GM12873 (cell line): ENCODE measurements at regions not wholly inside any gene's neighbourhood (a gene's known extent, or its start where the extent isn't known, plus 50 kb on each side); places are given as distances from the start of the nearest gene placed in this dataset.

Source experiments
- TF ChIP-seq, protein P1 (sequence below): IDR thresholded peaks from 2 replicates; pipeline ENCODE4 v1.5.1; 2012; ENCODE audit warnings: low read depth, mild to moderate bottlenecking, moderate library complexity, low read length, control low read depth; ENCODE audit not compliant: insufficient read depth; ENCODE audit errors: missing control alignments

DNA sequence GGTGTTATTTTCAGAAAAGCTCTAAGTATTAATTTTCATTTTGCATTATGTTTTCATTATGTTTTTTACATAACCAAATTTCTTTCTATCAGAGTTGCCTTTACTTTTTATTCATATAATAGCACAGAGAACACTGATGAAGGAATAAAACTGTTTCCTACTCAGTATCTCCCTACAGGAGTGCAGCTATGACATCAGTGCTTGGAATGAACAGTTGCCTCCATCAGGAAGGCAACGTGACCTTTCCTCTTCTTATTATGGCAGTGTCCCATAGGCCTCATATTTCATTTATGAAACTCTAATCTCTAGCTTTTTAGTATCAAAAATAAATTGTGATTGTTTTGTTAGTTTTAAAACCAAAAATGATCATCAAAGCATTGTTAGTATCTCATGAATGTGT is 712.8 kb downstream of the CD109 start:
- TF ChIP-seq, protein P1, sequence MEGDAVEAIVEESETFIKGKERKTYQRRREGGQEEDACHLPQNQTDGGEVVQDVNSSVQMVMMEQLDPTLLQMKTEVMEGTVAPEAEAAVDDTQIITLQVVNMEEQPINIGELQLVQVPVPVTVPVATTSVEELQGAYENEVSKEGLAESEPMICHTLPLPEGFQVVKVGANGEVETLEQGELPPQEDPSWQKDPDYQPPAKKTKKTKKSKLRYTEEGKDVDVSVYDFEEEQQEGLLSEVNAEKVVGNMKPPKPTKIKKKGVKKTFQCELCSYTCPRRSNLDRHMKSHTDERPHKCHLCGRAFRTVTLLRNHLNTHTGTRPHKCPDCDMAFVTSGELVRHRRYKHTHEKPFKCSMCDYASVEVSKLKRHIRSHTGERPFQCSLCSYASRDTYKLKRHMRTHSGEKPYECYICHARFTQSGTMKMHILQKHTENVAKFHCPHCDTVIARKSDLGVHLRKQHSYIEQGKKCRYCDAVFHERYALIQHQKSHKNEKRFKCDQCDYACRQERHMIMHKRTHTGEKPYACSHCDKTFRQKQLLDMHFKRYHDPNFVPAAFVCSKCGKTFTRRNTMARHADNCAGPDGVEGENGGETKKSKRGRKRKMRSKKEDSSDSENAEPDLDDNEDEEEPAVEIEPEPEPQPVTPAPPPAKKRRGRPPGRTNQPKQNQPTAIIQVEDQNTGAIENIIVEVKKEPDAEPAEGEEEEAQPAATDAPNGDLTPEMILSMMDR: no peak

DNA sequence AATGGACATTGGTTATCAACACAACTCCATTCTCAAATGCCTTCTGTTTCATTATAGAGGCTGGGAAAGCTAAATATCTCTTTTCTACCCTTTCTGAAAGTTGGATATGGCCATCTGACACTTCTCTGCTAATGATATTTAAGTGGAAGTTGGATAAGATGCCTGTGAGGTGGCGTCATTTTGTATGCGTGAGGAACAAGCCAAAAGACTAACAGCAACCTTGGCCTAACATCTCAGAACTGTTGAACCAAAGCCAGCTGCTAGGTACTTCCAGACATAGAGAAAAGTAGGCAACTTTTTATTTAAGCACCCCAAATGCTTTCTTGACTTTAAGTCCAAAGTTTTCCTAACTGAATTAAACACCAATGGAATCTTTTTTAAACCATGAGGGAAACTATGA is 708.4 kb downstream of the CD109 start:
- TF ChIP-seq, protein P1: no peak

DNA sequence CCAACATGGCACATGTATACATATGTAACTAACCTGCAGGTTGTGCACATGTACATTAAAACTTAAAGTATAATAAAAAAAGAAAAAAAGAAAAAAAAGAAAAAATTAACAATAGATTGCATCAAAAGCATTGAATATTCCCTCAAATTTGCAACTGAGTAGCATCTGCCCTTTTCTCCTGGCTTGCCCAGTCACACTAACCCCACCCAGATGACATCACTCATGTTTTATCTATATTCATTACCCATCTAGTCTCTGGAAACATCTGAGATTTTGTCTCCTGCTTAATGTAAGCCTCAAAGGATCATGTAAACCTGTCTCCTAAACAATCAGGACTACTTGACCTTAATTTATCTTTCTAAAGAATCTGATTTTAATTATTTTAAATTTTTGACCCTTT is 706.8 kb downstream of the CD109 start:
- TF ChIP-seq, protein P1: no peak

DNA sequence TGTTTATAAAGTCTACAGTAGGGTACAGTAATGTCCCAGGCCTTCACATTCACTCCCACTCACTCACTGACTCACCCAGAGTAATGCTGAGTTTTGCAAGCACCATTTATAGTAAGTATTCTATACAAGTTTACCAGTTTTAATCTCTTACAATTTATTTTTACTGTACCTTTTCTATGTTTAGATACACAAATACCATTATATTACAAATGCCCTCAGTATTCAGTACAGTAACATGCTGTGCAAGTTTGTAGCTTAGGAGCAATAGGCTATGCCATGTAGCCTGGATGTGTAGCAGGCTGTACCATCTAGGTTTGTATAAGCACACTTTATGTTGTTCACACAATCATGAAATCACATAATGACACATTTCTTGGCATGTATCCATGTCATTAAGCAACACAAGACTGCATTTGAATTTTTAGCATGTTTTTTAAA is 673.6 kb downstream of the CD109 start:
- TF ChIP-seq, protein P1: no peak

DNA sequence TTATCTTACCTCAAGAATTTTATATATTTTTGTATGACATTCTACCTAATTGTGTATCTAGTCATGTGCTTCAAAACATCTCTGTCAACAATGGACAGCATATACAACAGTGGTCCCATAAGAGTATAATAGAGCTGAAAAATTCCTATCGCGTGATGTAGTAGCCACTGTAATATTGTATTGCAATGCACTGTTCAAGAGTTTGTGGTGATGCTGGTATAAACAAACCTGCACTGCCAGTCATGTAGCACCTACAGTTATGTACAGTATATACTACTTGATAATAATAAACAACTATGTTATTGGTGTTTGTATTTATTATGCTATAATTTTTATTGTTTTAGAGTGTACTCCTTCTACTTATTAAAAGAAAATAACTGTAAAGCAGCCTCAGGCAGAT is 672.7 kb downstream of the CD109 start:
- TF ChIP-seq, protein P1: no peak

DNA sequence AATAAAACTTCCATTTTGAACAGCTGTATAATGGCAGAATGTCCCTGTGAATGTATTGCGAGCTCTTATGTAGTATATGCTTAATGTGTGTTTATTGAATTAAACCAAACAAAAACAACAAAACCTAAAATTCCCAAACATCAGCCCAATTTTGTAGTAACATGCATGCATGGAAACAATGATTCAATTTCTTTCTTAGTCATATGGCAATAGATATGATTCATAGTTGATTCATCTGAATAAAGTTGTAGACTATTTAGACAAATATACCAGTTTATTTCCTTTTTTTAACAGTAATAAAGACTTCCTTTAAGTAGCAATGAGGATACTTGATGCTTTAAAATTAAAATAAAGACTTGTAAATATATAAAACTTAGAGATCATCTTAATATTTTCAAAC is 670.6 kb downstream of the CD109 start:
- TF ChIP-seq, protein P1: no peak

DNA sequence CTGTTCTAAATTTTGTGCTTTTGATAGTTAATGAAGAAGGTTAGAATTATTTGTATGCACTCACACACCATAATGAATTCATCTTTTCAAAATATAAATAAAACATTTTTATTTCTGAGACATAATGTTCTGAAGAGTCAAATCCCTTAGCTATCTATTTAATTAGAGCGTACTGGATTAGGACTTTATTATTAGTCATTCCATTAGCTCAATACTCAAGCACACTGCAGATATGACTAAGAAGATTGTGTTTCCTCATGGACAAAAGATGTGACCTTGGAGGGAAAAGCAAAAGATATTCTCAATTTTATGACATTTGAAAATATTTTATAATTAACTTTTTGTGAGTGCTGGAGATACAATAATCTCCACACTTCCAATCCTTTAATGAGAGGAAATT is 666.4 kb downstream of the CD109 start:
- TF ChIP-seq, protein P1: no peak
